GM23338 (cell line): ENCODE measurements at regions not wholly inside any gene's neighbourhood (a gene's known extent, or its start where the extent isn't known, plus 50 kb on each side); places are given as distances from the start of the nearest gene placed in this dataset.

Source experiments
- ATAC-seq: fragments of 200-7000 bp; cut with Tn5 transposase; 3 replicates; pipeline ENCODE4 v1.9.1; 2020
- DNase-seq: peaks from one replicate; pipeline ENCODE4 v3.0.0-alpha.2; 2015; ENCODE audit warnings: low spot score
- H2AFZ ChIP-seq: fragments of 200-600 bp; sonication (generic); 2 replicates; pipeline ENCODE4 v1.8.0; 2016; ENCODE audit warnings: antibody characterized with exemption, mild to moderate bottlenecking, moderate library complexity
- H3F3A ChIP-seq: fragments of 200-600 bp; sonication (generic); replicated peaks from 2 replicates; pipeline ENCODE4 v1.8.0; 2017; ENCODE audit warnings: antibody characterized with exemption, mixed run types, low read depth
- H3K27ac ChIP-seq: fragments of 200-600 bp; sonication (generic); 2 replicates; pipeline ENCODE4 v1.6.1; 2016; ENCODE audit warnings: low read depth
- H3K27me3 ChIP-seq: fragments of 200-600 bp; sonication (generic); 2 replicates; pipeline ENCODE4 v1.8.0; 2016; ENCODE audit warnings: mild to moderate bottlenecking, mixed run types, moderate library complexity; ENCODE audit not compliant: insufficient read depth
- H3K36me3 ChIP-seq: fragments of 200-600 bp; sonication (generic); 2 replicates; pipeline ENCODE4 v1.8.0; 2016; ENCODE audit warnings: mild to moderate bottlenecking; ENCODE audit not compliant: insufficient read depth
- H3K4me1 ChIP-seq: fragments of 200-600 bp; sonication (generic); 2 replicates; pipeline ENCODE4 v1.8.0; 2016; ENCODE audit warnings: mild to moderate bottlenecking, moderate library complexity; ENCODE audit not compliant: insufficient read depth
- H3K4me2 ChIP-seq: fragments of 200-600 bp; sonication (generic); 2 replicates; pipeline ENCODE4 v1.7.1; 2017; ENCODE audit warnings: mixed run types
- H3K4me3 ChIP-seq: fragments of 200-600 bp; sonication (generic); 2 replicates; pipeline ENCODE4 v1.6.1; 2016; ENCODE audit warnings: mixed run types
- H3K79me2 ChIP-seq: fragments of 200-600 bp; sonication (generic); replicated peaks from 2 replicates; pipeline ENCODE4 v1.8.0; 2017; ENCODE audit warnings: mild to moderate bottlenecking; ENCODE audit not compliant: insufficient read depth
- H3K9me2 ChIP-seq: fragments of 200-600 bp; sonication (generic); 2 replicates; pipeline ENCODE4 v1.8.0; 2017; ENCODE audit not compliant: insufficient read depth
- H4K20me1 ChIP-seq: fragments of 200-600 bp; sonication (generic); replicated peaks from 2 replicates; pipeline ENCODE4 v1.8.0; 2017; ENCODE audit warnings: mild to moderate bottlenecking; ENCODE audit not compliant: insufficient read depth
- H3K27ac Mint-ChIP-seq: 2 replicates; pipeline ENCODE4 v1.8.0; 2020; ENCODE audit warnings: inconsistent platforms, mild to moderate bottlenecking, moderate library complexity, mixed read lengths
- H3K27me3 Mint-ChIP-seq: 3 replicates; pipeline ENCODE4 v1.8.0; 2022; ENCODE audit warnings: low read depth, mild to moderate bottlenecking, moderate library complexity, mixed read lengths, inconsistent platforms; ENCODE audit not compliant: insufficient read depth, poor library complexity
- H3K36me3 Mint-ChIP-seq: 3 replicates; pipeline ENCODE4 v1.8.0; 2021; ENCODE audit warnings: low read depth, mild to moderate bottlenecking, inconsistent platforms, moderate library complexity, mixed read lengths
- H3K4me1 Mint-ChIP-seq: 3 replicates; pipeline ENCODE4 v1.8.0; 2020; ENCODE audit warnings: mild to moderate bottlenecking, inconsistent platforms, mixed read lengths
- H3K4me3 Mint-ChIP-seq: 3 replicates; pipeline ENCODE4 v1.8.0; 2021; ENCODE audit warnings: moderate library complexity, mild to moderate bottlenecking, inconsistent platforms, mixed read lengths
- H3K9me3 Mint-ChIP-seq: 3 replicates; pipeline ENCODE4 v1.8.0; 2020; ENCODE audit warnings: moderate library complexity, mild to moderate bottlenecking, inconsistent platforms, mixed read lengths
- CREB1 ChIP-seq: fragments of 250-450 bp; sonication (Bioruptor Pico); IDR thresholded peaks from 2 replicates; pipeline ENCODE4 v1.5.0; 2020; ENCODE audit warnings: low read depth, mild to moderate bottlenecking, moderate library complexity
- CTCF ChIP-seq, 2 experiments: fragments of 200-600 bp in 1 of 2; sonication (generic) in 1 of 2; conservative IDR thresholded peaks; 2 replicates each; pipeline versions ENCODE4 v1.5.1 to v1.6.1; 2016 to 2017; ENCODE audit warnings: antibody characterized with exemption in 2 of 2, low read depth in 2 of 2, mild to moderate bottlenecking in 2 of 2, moderate library complexity in 1 of 2
- EZH2 ChIP-seq: fragments of 200-600 bp; sonication (generic); IDR thresholded peaks from one replicate; pipeline ENCODE4 v1.8.0; 2017; ENCODE audit warnings: antibody characterized with exemption, mild to moderate bottlenecking, low read depth; ENCODE audit not compliant: unreplicated experiment
- EZH2phosphoT487 ChIP-seq: fragments of 200-600 bp; sonication (generic); IDR thresholded peaks from one replicate; pipeline ENCODE4 v1.8.1; 2018; ENCODE audit warnings: antibody characterized with exemption; ENCODE audit not compliant: unreplicated experiment
- POLR2AphosphoS5 ChIP-seq: IDR thresholded peaks from 2 replicates; pipeline ENCODE4 v1.6.1; 2016; ENCODE audit warnings: antibody characterized with exemption, low read depth
- STAT1 ChIP-seq: IDR thresholded peaks from one replicate; pipeline ENCODE4 v1.6.1; 2016; ENCODE audit warnings: antibody characterized with exemption; ENCODE audit not compliant: unreplicated experiment
- ZNF114 ChIP-seq: fragments of 250-450 bp; sonication (Bioruptor Pico); IDR thresholded peaks from 2 replicates; pipeline ENCODE4 v1.5.0; 2020; ENCODE audit warnings: mild to moderate bottlenecking, moderate library complexity
- ZNF331 ChIP-seq: fragments of 250-450 bp; sonication (Bioruptor Pico); IDR thresholded peaks from 2 replicates; pipeline ENCODE4 v1.5.0; 2020; ENCODE audit warnings: low read depth, mild to moderate bottlenecking, moderate library complexity
- TF ChIP-seq, protein P1 (sequence below): IDR thresholded peaks from one replicate; pipeline ENCODE4 v1.6.1; 2018; ENCODE audit warnings: antibody characterized with exemption; ENCODE audit not compliant: unreplicated experiment

- H3K27me3 Mint-ChIP-seq = peaks cover 5% of the 10 kb centered on the region
- Histone ChIP-seq H3K79me2 (no peaks in the 10 kb centered on the region), H2AFZ (no peak overlapping the region), H3K4me2 (no peak overlapping the region), H3F3A (no peaks in the 10 kb centered on the region), H3K4me1 (no peaks in the 10 kb centered on the region), H3K27ac (no peak overlapping the region), H3K4me3 (no peak overlapping the region), H4K20me1 (no peaks in the 10 kb centered on the region), H3K36me3 (no peaks in the 10 kb centered on the region), H3K27me3 (no peaks in the 10 kb centered on the region), H3K9me2 (no peaks in the 10 kb centered on the region)
- no peak for ATAC-seq
- H3K36me3 Mint-ChIP-seq = no peaks in the 10 kb centered on the region
- no peaks in the 10 kb centered on the region for H3K9me3 Mint-ChIP-seq
- H3K27ac Mint-ChIP-seq = no peak overlapping the region
- no peaks in the 10 kb centered on the region; the same call in 2 of the 3 replicates for H3K4me1 Mint-ChIP-seq
- TF ChIP-seq CREB1 (CRISPR knock-in tag) = no peak
- TF ChIP-seq POLR2AphosphoS5 = no peak
- no peak for TF ChIP-seq STAT1
- TF ChIP-seq EZH2phosphoT487 = no peak
- TF ChIP-seq ZNF331 (CRISPR knock-in tag) = no peak
- TF ChIP-seq, protein P1, sequence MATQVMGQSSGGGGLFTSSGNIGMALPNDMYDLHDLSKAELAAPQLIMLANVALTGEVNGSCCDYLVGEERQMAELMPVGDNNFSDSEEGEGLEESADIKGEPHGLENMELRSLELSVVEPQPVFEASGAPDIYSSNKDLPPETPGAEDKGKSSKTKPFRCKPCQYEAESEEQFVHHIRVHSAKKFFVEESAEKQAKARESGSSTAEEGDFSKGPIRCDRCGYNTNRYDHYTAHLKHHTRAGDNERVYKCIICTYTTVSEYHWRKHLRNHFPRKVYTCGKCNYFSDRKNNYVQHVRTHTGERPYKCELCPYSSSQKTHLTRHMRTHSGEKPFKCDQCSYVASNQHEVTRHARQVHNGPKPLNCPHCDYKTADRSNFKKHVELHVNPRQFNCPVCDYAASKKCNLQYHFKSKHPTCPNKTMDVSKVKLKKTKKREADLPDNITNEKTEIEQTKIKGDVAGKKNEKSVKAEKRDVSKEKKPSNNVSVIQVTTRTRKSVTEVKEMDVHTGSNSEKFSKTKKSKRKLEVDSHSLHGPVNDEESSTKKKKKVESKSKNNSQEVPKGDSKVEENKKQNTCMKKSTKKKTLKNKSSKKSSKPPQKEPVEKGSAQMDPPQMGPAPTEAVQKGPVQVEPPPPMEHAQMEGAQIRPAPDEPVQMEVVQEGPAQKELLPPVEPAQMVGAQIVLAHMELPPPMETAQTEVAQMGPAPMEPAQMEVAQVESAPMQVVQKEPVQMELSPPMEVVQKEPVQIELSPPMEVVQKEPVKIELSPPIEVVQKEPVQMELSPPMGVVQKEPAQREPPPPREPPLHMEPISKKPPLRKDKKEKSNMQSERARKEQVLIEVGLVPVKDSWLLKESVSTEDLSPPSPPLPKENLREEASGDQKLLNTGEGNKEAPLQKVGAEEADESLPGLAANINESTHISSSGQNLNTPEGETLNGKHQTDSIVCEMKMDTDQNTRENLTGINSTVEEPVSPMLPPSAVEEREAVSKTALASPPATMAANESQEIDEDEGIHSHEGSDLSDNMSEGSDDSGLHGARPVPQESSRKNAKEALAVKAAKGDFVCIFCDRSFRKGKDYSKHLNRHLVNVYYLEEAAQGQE = no peak
- no peak for TF ChIP-seq ZNF114
- DNase-seq = no peak
- H3K4me3 Mint-ChIP-seq = no peak overlapping the region
Observed at GRCh38 chr18:59985289-59985688, 85.5 kb downstream of the PMAIP1 start.

GRCh38 chr18:59983506-59983905, 83.7 kb downstream of the PMAIP1 start:
- H3K4me2 ChIP-seq = no peak overlapping the region
- H3K36me3 ChIP-seq = no peaks in the 10 kb centered on the region
- H3K79me2 ChIP-seq = no peaks in the 10 kb centered on the region
- no peaks in the 10 kb centered on the region for H3K27me3 ChIP-seq
- no peaks in the 10 kb centered on the region for H4K20me1 ChIP-seq
- ATAC-seq = no peak
- Mint-ChIP-seq H3K9me3 (no peaks in the 10 kb centered on the region), H3K36me3 (no peaks in the 10 kb centered on the region), H3K27me3 (peaks cover 5% of the 10 kb centered on the region), H3K27ac (no peak overlapping the region), H3K4me1 (no peaks in the 10 kb centered on the region; the same call in 2 of the 3 replicates), H3K4me3 (no peak overlapping the region)
- H3K4me1 ChIP-seq = 0 out of 2 replicates have a peak, but pooled peaks cover 2% of the 10 kb centered on the region
- H3K4me3 ChIP-seq = no peak overlapping the region
- H3K27ac ChIP-seq = no peak overlapping the region
- no peak for DNase-seq
- no peaks in the 10 kb centered on the region for H3F3A ChIP-seq
- no peaks in the 10 kb centered on the region for H3K9me2 ChIP-seq
- no peak overlapping the region for H2AFZ ChIP-seq
- TF ChIP-seq CTCF (conservative IDR thresholded peaks at IDR 0.05; ENCODE audit: low read depth in 2 of 2) (no peak), EZH2 (no peak), ZNF331 (CRISPR knock-in tag) (no peak), EZH2phosphoT487 (no peak), POLR2AphosphoS5 (no peak)
- TF ChIP-seq, protein P1 = no peak
